ENCODE measurements at regions not wholly inside any gene's neighbourhood (a gene's known extent, or its start where the extent isn't known, plus 50 kb on each side); places are given as distances from the start of the nearest gene placed in this dataset.

DNA sequence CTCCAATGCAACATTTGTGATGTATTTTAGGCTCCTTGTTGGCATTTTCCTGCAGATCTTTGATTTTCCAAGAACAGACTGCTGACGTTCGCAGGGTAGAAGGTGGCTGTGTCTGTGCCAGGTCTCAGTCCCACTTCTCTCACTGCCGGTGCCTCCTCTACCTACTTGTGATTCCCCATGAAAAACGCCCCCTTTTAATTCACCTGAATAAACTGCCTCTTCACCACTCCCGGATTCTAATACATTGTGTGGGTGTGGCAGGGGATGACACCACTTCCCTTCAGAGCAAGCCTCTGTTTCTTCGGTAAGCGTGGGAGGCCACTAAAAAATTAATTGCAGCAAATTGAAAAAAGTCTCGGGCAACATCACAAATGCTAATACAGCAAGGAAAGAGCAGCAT, 96.1 kb upstream of the FAM9B start:
- intact Hi-C loops (cut with DNase I, micrococcal nuclease), result no loop called here
- DNase-seq, result no peak
- TF ChIP-seq, protein P1, sequence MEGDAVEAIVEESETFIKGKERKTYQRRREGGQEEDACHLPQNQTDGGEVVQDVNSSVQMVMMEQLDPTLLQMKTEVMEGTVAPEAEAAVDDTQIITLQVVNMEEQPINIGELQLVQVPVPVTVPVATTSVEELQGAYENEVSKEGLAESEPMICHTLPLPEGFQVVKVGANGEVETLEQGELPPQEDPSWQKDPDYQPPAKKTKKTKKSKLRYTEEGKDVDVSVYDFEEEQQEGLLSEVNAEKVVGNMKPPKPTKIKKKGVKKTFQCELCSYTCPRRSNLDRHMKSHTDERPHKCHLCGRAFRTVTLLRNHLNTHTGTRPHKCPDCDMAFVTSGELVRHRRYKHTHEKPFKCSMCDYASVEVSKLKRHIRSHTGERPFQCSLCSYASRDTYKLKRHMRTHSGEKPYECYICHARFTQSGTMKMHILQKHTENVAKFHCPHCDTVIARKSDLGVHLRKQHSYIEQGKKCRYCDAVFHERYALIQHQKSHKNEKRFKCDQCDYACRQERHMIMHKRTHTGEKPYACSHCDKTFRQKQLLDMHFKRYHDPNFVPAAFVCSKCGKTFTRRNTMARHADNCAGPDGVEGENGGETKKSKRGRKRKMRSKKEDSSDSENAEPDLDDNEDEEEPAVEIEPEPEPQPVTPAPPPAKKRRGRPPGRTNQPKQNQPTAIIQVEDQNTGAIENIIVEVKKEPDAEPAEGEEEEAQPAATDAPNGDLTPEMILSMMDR (IDR thresholded peaks at IDR 0.05), result no peak
- no peaks in the 10 kb centered on the region for H3K9me3 ChIP-seq
- no peak for ATAC-seq
- H3K4me3 ChIP-seq, result no peak overlapping the region
- no peaks in the 10 kb centered on the region for H3K4me1 ChIP-seq (ENCODE audit: low read depth)
- no peaks in the 10 kb centered on the region for H3K36me3 ChIP-seq (ENCODE audit: low read depth)

DNA sequence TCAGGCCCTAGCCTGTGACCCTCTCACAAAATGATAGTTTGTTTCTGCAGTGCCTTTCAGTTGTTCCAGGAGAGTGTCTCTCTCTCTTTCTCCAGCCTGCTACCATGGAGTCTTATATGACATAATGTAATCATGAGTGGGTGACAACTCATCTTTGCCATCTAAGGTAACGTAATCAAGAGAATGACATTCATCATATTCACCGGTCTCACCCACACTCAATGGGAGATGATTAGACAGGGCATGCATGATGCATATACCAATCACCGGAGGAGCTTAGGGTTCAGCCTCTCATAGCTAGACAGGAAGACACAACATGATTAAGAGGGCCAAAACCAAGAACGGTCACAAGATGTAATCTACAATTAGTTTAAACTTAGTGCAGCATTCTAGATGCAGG, 97.1 kb upstream of the FAM9B start:
- ATAC-seq (no peak), DNase-seq (no peak)
- Histone ChIP-seq H3K36me3 (ENCODE audit: low read depth) (no peaks in the 10 kb centered on the region), H3K4me1 (ENCODE audit: low read depth) (no peaks in the 10 kb centered on the region), H3K4me3 (no peak overlapping the region), H3K9me3 (no peaks in the 10 kb centered on the region)
- intact Hi-C loops (cut with DNase I, micrococcal nuclease), result no loop called here
- TF ChIP-seq, protein P1 (IDR thresholded peaks at IDR 0.05), result no peak

DNA sequence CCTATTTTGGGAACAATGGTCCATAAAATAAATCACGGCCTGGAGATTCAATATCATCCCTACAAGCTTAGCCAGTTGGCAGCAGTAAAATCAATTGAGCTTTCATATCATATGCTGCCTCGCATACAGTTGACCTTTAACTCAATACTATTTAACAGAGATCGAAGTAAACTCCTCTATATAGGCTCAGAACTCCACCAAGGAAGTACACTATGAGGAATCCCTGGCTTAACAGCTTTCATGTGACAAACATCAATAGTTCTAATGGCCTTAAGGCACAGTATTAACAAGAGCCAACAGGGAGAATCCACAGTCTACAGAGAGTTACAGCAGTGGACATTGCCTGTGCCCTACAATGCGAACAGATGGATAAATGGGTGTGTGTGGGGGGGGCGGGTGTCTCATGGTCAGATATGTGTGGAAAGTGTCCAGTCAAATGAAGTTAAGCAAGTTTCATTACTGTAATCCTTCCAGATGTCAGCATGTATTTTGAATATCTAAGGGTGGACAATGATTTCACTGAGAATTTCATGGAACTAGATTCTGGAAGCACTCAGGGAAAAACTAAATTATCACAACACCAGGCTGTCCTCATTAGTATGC, 98.2 kb upstream of the FAM9B start:
- Histone ChIP-seq H3K4me1 (ENCODE audit: low read depth) (no peaks in the 10 kb centered on the region), H3K9me3 (no peaks in the 10 kb centered on the region), H3K4me3 (no peak overlapping the region), H3K36me3 (ENCODE audit: low read depth) (no peaks in the 10 kb centered on the region)
- no peak for ATAC-seq
- intact Hi-C loops (cut with DNase I, micrococcal nuclease), result no loop called here
- DNase-seq, result no peak
- TF ChIP-seq, protein P1 (IDR thresholded peaks at IDR 0.05), result no peak

DNA sequence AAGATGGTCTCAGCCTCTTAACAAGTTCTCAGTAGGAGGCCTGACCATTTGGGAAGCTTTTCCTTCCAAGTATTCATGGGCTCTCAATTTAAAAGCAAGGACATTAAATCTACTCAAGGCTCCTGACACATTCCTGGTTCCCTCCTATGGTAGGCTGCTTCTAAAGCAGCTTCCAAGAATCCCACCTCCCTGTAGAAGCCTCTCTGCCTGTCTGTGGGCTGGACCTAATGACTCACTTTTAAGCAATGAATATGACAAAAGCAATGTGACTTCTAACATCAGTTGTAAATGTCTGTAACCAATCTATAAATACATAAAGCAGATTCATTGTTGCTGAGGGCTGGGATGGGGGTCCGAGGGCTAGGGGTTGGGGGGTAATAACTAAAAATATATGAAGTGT, 99.5 kb upstream of the FAM9B start:
- Histone ChIP-seq H3K9me3 (no peaks in the 10 kb centered on the region), H3K4me1 (ENCODE audit: low read depth) (no peaks in the 10 kb centered on the region), H3K4me3 (no peak overlapping the region), H3K36me3 (ENCODE audit: low read depth) (no peaks in the 10 kb centered on the region)
- no peak for ATAC-seq
- TF ChIP-seq, protein P1 (IDR thresholded peaks at IDR 0.05), result no peak
- DNase-seq, result no peak
- intact Hi-C loops (cut with DNase I, micrococcal nuclease), result no loop called here

DNA sequence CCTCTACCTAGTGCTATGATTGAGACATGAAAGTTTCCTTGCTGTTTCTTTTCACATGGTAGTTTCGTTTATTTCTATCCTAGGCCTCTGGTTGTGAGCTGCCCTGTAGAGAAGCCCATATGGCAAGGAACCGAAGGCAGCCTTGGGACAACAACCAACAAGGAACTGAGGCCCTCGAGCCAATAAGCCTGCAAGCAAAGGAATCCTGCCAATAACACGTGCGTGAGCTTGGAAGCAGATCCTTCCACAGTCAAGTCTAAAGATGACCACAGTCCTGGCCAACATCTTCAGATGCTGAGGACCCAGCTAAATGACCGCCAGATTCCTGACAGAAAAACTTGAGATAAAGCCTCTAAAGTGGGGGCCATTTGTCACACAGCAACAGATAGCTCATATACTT, 100.4 kb upstream of the FAM9B start:
- H3K36me3 ChIP-seq (ENCODE audit: low read depth), result no peaks in the 10 kb centered on the region
- H3K4me3 ChIP-seq, result no peak overlapping the region
- H3K4me1 ChIP-seq (ENCODE audit: low read depth), result no peaks in the 10 kb centered on the region
- TF ChIP-seq, protein P1 (IDR thresholded peaks at IDR 0.05), result no peak
- intact Hi-C loops (cut with DNase I, micrococcal nuclease), result no loop called here
- H3K9me3 ChIP-seq, result no peaks in the 10 kb centered on the region
- ATAC-seq, result no peak
- no peak for DNase-seq

Measured in mucosa of descending colon (tissue), 3 donors.